ENCODE measurements at regions not wholly inside any gene's neighbourhood (a gene's known extent, or its start where the extent isn't known, plus 50 kb on each side); places are given as distances from the start of the nearest gene placed in this dataset.

GRCh38 chr16:54605536-54606066, 319.0 kb upstream of the IRX3 start:
- no peak for DNase-seq

GRCh38 chr16:54602666-54603065, 316.1 kb upstream of the IRX3 start:
- DNase-seq = no peak

GRCh38 chr16:54597222-54597621, 310.6 kb upstream of the IRX3 start:
- DNase-seq = no peak

GRCh38 chr16:54595621-54596020, 309.0 kb upstream of the IRX3 start:
- DNase-seq = no peak

- no peak for DNase-seq
These were observed 308.2 kb upstream of the IRX3 start for GRCh38 chr16:54594601-54595391.

- no peak for DNase-seq
These were observed 305.2 kb upstream of the IRX3 start for GRCh38 chr16:54591816-54592246.

- no peak for DNase-seq
These were observed 304.2 kb upstream of the IRX3 start for GRCh38 chr16:54590836-54591235.

DNA sequence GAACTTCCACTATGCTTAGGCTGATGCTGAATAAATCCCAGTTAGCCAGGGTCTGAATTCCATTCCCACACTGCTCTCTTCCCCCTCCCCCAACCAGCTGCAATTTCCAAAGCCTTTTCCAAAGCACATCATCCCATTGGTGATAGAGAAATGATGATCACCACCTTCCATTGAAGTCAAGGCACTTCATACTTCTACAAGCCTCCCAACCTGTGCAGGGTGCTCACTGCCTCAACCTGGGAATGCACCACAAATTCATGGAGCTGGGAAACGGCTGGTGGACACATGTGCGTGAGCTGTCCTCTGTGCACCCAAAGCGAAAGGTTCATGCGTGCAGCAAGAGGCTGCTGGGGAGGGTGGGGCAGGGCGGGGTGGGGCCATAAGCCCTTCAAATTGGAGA, 302.7 kb upstream of the IRX3 start:
- no peak for DNase-seq

DNA sequence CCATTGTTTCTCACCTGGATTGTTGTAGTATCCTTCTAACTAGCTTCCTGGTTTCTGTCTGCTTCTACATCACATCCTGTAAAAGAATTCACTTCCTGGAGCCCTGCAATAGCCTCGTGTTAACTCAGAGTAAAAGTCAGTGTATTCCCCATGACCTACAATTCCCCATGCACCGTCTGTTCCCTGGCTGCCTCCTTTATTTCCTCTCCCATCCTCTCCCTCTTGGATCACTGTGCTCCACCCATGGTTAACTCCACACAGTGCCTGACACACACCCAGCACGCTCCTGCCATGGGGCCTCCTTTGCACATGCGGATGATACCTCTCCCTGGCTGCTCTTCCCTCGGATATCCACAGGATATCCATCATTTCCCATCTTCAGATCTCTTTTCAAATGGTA, 301.4 kb upstream of the IRX3 start:
- no peak for DNase-seq

DNA sequence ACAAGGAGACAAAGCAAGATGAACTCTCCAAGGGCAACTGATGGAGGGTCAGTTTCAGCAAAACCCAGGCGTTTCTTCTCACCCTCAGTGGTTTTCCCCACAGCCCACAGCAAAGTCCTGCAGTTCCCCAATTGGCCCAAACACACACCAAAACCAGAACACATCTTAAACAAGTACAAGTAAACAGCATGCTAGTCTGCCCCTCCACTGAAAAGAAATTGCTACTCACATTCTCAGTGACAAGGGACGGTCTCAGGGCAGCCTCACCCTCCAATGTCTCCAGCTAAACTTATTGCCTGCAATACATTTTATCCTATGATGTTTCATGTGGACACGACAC, 300.6 kb upstream of the IRX3 start:
- DNase-seq = no peak

DNA sequence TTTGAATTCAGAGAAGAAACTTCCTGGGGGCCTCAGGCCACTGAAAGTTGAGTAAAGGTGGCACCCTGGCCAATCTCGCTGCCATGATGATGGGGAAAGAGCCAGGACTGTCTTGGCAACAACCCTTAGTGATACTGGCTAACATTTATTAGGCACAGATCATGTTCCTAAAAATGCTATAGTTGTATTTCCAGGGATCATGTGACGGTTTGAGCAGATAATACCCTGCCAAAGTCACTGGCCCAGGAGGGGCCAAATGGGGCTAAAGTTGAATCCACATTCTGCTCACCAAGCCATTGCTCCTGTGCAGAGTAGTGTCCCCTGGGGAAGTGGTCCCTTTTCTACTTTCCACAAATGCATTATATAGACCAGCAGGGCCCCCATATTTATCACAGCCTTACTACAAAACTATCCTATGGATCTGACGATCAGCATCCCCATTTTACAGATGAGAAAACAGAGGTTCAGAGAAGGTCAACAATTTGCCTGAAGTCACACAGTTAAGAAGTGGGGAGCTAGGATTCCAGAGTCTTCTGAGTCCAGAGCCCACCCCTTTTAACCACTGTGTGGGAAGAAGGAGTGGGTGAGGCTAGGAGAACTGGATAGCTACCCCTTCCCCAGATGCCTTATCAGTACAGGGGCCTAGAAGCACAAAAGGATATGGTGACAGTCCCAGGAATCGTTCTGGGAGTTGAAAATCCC, 300.0 kb upstream of the IRX3 start:
- no peak for DNase-seq

DNA sequence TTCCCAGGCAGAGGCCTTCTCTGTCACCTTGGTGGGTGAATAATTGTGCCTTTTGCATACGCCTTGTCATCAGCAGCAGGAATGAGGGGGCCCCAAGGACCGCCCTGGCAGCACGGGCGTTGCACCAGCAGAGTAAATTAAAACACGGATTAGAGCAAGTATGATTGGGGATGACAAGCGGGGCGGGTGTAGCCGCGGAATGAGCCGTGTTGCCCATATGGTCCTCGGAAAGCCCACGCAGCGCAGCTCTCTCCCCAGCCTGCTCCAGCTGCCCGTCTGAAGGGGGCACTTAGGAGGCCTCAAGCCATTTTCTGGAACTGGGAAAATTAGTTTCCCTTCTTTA, 299.4 kb upstream of the IRX3 start:
- DNase-seq = no peak

- DNase-seq = no peak
These were observed 298.8 kb upstream of the IRX3 start for GRCh38 chr16:54585094-54585997.

GRCh38 chr16:54584121-54584520, 297.5 kb upstream of the IRX3 start:
- DNase-seq = no peak

- DNase-seq = no peak
These were observed 296.2 kb upstream of the IRX3 start for GRCh38 chr16:54582631-54583250.

DNA sequence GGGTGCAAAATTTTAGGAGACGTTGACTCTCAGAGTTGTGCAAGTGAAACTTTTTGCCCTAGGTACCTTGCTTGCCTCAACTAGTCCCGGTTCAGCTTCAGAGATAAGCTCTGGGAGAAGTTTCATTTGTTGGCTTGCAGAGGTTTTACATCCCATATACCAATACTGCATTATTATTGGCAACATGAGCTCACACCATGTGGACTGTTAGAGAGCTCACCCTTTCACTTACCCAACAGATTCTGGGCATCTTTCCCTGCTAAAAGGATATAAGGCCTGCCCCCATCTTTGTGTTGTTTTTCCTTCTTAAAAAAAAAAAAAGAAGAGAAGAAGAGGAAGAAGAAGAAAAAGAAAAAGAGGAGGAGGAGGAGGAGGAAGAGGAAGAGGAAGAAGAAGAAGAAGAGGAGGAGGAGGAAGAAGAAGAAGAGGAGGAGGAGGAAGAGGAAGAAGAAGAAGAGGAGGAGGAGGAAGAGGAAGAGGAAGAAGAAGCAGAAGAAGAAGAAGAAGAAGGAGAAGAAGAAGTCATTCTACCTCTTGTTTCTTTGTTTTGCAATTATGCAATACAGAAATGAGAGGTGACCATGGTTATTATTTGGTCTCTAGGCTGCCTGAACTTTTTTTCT, 292.6 kb upstream of the IRX3 start:
- no peak for DNase-seq

- no peak for DNase-seq
These were observed 291.1 kb upstream of the IRX3 start for GRCh38 chr16:54577651-54578128.

DNA sequence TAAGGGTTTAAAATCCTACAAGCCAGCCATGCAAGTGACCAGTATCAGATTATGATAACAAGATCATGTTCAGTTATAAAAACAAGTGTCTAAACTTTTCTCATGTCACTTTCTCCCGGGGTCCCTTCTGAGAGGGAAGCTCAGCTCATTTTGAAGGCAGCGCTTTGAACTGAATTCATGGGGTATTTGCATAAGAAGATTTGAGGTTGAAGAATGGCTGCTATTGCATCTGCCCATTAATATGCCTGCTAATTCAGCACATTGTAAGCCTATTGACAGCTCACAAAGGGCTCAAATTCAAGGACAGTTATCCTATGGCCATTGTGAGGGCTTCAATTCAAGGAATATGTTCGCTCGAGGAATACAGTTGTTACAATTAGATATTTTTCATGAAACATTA, 290.2 kb upstream of the IRX3 start:
- no peak for DNase-seq

GRCh38 chr16:54568906-54569807, 282.6 kb upstream of the IRX3 start:
- no peak for DNase-seq

DNA sequence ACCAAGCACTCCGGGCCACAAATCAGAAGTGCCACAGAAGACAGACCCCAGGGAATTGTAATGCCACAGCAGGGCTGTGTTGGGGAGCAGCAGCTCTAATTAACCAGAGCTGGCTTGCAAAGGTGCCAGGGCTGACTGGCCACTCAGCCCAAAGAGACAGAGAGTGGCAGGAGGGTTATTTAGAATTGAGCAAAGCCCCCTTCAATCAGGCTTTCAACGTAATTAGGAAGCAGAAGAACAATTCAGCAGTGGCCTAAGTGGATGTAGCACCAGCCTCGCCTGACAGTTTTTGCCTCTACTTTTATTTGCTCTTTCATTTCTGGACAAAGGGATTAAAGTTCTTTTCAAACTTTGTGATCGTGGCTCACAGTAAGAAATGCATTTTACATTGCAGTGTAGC, 278.3 kb upstream of the IRX3 start:
- DNase-seq = no peak

DNA sequence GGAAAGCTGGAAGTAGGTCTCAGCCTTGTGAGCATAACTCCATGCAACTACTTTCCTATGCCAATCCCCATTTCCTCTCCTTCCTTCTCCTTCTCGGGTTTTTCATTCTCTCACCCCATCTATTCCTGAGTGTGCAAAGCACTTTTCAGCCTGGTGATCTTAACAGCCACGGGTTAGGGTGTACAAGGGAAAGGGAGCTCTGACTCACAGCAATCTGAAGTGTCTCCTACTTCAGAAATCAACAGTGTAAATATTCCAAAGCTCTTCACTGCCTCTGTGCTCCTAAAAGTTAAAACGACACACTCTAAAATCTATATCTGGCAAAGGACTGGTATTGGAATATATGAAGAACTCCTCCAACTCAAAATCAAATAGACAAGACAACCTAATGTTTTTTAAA, 268.0 kb upstream of the IRX3 start:
- no peak for DNase-seq

All from NCI-H1436 (cell line).